Activated T-cell treated with anti-CD3 and anti-CD28 coated beads for 48 hours (primary cell): ENCODE measurements at regions not wholly inside any gene's neighbourhood (a gene's known extent, or its start where the extent isn't known, plus 50 kb on each side); places are given as distances from the start of the nearest gene placed in this dataset.
A peak's percentile ranks its signal among the peaks of the same experiment; 100 is the strongest.
"Not testable (repeated sequence)": the region's sequence is repeated elsewhere in the genome, so short reads cannot be mapped to it uniquely, and the experiment has no call there.

Experiments
- DNase-seq: peaks from one replicate; pipeline ENCODE4 v3.0.0-alpha.2; 2020; ENCODE audit warnings: low read depth

- no peak for DNase-seq
These were observed 1093.1 kb downstream of the MRPL39 start for GRCh38 chr21:24514081-24514733.

GRCh38 chr21:24509131-24509530 is 1098.2 kb downstream of the MRPL39 start:
- no peak for DNase-seq

DNA sequence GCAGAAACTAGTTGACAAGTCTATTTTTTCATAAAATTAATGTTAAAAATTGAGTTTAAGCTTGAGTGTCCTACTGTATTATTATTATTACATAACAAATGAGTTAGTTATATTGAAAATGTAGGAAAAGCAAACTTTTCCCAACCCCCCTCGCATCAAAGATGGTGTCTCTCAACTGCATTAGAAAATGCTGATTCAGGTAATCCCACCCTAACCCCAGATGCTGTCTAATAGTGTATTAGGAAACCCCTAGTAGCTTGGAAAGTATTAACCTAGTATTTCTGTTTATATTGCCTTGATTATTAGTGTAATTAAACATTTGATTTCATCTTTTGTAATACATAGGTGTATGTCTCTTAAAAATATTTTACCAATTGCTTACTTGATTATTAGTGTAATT is 1120.3 kb downstream of the MRPL39 start:
- no peak for DNase-seq

DNA sequence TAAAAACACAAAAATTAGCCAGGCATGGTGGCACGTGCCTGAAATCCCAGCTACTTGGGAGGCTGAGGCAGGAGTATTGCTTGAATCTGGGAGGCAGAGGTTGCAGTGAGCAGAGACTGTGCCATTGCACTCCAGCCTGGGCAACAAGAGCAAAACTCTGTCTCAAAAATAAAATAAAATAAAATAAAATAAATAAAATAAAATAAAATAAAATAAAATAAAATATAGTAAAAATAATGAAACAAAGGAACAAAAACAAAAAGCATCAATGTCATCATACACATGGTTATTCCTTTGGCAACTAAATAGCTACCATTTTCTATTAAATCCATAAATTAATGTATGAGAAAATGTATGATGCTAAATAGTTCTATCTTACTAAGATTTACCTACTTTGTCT is 1123.9 kb downstream of the MRPL39 start:
- not testable (repeated sequence) for DNase-seq

- no peak for DNase-seq
These were observed 1136.4 kb downstream of the MRPL39 start for GRCh38 chr21:24470852-24471251.

DNA sequence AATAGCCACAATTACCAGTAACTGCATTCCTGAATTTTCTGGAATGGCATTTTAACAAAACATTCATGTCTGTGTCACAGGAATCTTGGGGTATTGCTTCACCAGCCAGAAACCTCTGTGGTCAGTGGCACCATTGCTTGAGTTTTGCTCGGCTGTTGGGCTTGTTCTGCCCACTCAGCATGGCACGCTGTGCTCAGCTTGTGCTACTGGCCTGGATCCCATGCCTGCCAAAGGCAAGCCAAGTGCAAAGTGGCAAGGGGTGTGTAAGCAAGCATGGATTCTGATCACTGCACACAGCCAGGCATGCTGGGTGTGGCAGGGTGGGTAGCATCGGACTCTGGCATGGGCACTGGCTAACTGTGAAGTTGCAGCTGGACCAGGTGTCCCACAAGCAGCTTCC is 1150.9 kb downstream of the MRPL39 start:
- no peak for DNase-seq

DNA sequence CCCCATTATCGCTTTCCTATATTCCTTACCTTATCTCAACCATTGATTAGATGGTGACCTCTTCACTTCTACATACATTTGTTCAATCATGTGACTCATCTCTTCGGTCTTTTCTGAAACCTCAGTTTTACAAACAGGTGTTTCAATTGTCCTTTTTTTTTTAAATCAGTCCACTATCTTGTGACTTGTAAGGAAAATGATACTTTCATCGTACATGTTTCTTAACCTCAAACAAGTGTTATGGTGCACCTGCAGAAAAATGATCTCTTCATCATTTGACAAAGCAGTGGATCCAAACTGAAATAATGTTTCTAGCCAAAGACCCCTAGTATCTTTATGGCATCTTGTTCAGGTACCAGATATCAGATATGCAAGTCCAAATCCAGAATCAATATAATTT is 1157.2 kb downstream of the MRPL39 start:
- DNase-seq, result no peak

DNA sequence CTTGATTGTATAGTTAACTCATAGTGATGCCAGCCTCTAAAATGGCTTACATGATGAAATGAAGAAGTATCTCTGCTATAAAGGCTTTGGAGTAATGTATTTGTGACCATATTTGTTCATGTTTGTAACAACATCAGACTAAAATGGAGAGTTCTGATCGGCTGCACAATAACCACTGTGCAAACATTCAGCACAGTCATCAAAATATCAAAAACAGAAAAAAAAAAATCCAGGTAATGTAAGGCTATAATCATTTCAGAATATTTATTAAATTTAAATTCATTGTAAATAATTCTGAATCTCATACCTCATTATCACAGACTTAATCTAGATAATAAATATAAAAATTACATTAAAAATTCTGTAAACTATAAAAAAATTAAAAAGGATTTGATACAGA is 1161.8 kb downstream of the MRPL39 start:
- DNase-seq, result no peak

DNA sequence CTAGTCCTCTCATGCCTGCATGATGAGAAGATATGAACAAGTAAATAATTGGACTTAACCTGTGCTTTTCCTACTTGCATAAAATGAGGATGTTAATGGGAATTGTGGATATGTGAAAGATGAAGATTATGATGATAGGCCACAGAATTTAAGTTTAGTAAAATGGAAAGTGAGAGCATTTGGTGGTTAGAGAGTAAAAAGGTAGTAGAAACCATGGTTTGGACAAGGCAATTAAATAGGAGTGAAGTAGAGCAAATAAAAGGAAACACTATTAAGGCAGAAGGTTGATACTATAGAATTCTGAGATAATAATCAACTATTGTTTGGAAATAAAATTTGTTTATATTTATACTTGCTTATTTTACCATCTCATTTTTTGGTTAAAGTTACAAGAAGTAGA is 1162.5 kb downstream of the MRPL39 start:
- DNase-seq, result no peak

- no peak for DNase-seq
These were observed 1171.0 kb downstream of the MRPL39 start for GRCh38 chr21:24436236-24436635.

GRCh38 chr21:24428591-24429199 is 1178.6 kb downstream of the MRPL39 start:
- no peak for DNase-seq

DNA sequence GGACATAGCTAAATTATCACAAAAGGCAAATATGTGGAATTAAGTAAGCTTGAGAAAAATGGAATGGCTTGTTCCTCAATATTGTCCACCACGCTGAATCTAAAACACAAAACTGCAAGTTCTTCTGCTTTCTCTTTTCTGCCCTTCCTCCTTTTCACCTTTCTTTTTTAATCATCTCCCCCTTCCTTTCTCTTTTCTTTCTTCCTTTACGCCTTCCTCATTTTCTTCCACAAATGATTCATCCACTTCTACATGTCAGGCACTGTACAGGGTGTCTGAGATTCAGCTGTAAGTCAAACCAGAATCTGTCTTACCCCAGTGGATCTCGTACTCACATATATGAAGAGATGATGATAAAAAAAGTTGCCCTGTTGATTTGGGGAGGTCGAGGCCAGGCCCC is 1182.5 kb downstream of the MRPL39 start:
- DNase-seq, result no peak

DNA sequence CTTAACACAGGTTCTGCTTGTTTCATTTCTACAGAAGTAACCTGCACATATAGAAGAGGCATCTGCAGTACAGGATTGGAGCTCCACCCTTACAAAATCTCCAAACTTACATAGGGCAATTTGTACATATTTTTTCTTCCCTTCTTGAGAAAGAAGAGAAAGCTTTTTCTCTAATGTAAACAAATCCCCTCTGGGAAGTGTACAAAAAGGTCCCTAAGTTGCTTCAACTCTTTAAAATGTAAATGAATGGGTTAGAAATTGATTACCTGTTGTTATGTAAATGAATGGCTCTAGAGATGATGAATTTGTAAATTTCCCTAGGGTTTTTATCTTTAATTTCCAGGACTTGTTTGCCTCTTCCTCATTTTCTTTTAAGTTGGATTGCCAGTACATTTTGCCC is 1183.7 kb downstream of the MRPL39 start:
- DNase-seq, result no peak

DNA sequence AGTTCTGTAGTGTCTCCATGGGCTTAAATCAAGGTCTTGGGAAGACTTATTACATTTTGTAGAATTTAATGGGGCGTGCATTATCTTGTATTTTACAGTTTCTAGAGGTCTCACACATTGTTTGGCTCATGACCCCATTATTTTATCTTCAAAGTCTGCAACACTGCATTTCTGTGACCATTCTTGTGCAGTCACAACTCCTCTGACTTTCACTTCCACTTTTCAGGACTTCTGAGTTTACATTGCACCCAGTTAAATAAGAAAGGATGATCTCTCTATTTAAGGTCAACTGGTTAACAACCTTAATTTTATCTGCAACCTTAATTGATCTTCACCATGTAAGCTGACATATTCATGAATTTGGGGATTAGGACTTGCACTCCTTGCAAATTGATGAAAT is 1186.6 kb downstream of the MRPL39 start:
- DNase-seq, result no peak

DNA sequence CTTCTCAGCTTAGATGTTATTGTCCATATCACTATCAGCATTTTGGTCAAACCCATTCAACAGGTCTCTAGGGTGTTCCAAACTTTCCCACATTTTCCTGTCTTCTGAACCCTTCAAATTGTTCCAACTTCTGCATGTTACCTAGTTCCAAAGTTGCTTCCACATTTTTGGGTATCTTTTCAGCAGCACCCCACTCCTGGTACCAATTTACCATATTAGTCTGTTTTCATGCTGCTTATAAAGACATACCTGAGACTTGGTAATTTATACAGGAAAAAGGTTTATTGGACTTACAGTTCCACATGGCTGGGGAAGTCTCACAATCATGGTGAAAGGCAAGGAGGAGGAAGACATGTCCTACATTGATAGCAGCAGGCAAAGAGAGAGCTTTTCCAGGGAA is 1187.6 kb downstream of the MRPL39 start:
- not testable (repeated sequence) for DNase-seq

- DNase-seq, result no peak
These were observed 1188.6 kb downstream of the MRPL39 start for GRCh38 chr21:24418671-24419070.

GRCh38 chr21:24411429-24411828 is 1195.9 kb downstream of the MRPL39 start:
- no peak for DNase-seq

DNA sequence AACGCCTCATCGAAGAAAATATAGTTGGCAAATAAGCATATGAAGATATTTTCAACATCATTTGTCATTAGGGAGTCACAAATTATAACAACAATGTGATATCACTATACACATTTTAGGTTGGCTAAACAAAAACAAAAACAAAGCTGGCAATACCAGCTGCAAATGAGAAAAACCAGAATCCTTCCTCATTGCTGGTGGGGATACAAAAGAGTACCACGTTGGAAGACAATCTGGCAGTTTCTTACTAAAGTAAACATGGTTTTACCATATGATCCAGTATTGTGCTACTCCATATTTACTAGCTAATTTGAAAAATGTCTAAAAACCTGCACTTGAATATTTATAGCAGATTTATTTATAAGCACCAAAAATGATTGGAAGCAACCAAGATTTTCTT is 1204.1 kb downstream of the MRPL39 start:
- DNase-seq, result no peak

GRCh38 chr21:24395320-24395923 is 1211.9 kb downstream of the MRPL39 start:
- DNase-seq, result no peak

DNA sequence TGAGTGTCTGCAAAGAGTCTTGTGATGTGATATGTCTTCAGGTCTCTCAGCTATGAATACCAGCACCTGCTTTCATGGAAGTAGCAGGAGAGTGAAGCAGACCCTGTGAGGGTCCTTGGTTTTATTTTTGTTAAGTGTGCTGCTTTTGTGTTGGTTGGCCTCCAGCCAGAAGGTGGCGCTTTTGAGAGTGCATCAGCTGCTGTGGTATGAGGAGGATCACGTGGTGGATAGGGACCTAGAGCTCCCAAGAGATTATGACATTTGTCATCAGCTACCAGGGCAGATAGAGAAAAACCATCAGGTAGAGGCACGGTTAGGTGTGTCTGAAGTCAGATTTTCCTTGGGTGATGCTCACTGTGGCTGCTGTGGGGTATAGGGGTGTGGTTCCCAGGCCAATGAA is 1232.1 kb downstream of the MRPL39 start:
- DNase-seq, result peak; percentile 17

DNA sequence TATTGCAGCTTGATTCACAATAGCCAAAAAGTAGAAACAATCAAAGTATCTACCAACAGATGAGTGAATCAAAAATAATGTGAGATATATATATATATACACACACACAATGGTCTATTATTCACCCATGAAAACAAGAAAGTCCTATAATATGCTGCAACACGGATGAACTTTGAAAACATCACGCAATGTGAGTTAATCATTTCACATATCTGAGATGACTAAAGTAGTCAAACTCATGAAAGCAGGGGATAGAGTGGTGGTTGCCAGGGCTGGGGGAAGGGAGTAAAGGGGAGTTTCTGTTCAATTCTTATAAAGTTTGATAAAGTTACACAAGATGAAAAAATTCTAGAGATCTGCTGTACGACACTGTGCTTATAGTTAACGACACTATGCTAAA is 1234.8 kb downstream of the MRPL39 start:
- DNase-seq, result no peak

DNA sequence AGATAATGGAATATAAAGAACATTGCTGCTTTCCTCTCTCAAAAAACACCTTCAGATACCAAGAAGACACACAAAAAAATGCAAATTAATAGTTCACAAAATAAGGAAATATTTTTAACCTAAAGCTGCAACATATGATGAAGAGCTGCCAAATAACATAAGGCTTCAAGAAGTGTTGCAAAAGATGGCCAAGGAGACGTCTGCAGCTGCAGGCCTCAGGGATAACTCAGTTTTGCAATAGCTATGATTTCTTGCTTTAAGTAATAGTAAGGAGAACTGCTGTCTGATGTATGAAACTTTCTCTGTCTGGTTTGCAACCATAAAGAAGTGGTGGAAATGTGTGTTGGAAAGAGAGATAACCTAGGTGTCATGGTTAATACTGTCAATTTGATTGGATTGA is 1237.5 kb downstream of the MRPL39 start:
- no peak for DNase-seq

DNA sequence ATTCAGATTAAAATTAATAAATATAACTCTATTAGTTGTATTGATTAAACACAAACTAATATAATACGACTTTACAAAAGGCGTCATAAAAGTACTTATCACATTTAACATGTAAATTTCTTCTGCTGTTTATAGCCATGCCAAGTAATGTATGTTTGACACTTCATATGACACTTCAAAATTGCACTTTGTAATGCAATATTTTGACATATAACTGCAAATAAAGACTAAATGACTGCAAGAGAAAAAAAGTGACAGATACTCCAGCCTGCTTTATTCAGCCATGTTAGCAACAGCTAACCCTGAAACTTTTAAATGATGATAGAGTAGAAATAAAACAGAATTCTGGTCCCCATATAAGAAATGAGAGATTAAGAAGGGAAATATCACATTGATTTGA is 1238.0 kb downstream of the MRPL39 start:
- DNase-seq, result no peak

GRCh38 chr21:24367936-24368335 is 1239.3 kb downstream of the MRPL39 start:
- no peak for DNase-seq
